ENCODE measurements at regions not wholly inside any gene's neighbourhood (a gene's known extent, or its start where the extent isn't known, plus 50 kb on each side); places are given as distances from the start of the nearest gene placed in this dataset.

DNA sequence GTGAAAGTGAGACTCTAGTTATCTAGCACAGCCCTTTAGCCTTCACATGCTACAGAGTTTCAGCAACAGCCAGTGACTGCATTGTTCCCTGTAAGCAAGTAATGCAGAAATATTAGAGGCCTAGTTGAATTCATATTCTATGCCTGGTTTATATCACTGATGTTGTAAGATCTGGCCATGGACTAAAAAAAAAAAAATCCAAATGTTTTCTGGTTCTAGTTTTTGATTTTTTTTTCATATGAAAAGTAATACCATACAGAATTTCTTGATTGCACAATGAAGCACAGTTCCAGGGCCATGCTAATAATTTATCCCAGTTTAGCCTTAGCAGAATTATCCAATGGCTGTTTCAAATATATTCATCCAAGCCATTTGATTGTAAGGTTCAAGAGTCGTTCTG lies 341.5 kb upstream of the DDHD1 start:
- TF ChIP-seq, protein P1, sequence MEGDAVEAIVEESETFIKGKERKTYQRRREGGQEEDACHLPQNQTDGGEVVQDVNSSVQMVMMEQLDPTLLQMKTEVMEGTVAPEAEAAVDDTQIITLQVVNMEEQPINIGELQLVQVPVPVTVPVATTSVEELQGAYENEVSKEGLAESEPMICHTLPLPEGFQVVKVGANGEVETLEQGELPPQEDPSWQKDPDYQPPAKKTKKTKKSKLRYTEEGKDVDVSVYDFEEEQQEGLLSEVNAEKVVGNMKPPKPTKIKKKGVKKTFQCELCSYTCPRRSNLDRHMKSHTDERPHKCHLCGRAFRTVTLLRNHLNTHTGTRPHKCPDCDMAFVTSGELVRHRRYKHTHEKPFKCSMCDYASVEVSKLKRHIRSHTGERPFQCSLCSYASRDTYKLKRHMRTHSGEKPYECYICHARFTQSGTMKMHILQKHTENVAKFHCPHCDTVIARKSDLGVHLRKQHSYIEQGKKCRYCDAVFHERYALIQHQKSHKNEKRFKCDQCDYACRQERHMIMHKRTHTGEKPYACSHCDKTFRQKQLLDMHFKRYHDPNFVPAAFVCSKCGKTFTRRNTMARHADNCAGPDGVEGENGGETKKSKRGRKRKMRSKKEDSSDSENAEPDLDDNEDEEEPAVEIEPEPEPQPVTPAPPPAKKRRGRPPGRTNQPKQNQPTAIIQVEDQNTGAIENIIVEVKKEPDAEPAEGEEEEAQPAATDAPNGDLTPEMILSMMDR (conservative IDR thresholded peaks at IDR 0.05; ENCODE audit: low read depth in 2 of 2): no peak
- TF ChIP-seq EZH2 (IDR thresholded peaks at IDR 0.05; ENCODE audit: low read depth, unreplicated experiment): no peak

All from GM23338 (cell line).